VCaP (cell line): ENCODE measurements at regions not wholly inside any gene's neighbourhood (a gene's known extent, or its start where the extent isn't known, plus 50 kb on each side); places are given as distances from the start of the nearest gene placed in this dataset.
"Not testable (repeated sequence)": the region's sequence is repeated elsewhere in the genome, so short reads cannot be mapped to it uniquely, and the experiment has no call there.

Source experiments
- H3K27ac ChIP-seq: fragments of 450-650 bp; 2 replicates; pipeline ENCODE4 v1.5.1; 2017
- TF ChIP-seq, protein P1 (sequence below): fragments of 450-650 bp; conservative IDR thresholded peaks from 2 replicates; pipeline ENCODE4 v1.5.1; 2017; ENCODE audit warnings: mild to moderate bottlenecking, moderate library complexity

DNA sequence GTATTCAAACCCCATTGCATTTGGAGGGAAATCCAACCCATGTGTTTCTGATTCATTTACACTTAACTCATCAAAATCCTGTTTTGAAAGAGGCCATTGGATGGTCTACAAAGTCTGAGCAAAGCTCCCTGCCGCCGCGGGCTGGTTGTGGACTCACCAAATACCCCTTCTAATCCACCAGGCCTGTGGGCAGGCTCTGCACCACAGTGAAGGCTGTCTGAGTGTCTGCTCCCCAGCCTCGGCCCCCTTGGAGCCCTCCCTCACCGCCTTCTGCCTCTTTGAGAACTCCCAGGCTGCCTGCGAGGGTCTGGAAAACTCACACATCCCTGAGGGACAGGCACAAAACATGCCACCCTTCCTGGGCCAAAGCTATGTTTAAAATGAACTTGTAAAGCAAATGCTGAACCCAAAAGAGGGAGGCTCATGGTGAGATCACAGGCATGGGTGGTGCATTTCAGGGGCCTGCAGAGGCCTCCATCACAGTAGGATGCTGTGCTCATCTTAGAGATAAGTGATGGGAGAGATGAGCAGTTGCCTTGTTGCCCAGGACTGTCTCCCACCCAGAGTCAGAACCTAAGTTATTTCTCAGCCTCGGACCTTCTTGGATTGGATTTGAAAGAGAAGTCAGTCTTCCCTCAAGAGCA lies 225.0 kb downstream of the CYP26B1 start:
- TF ChIP-seq, protein P1, sequence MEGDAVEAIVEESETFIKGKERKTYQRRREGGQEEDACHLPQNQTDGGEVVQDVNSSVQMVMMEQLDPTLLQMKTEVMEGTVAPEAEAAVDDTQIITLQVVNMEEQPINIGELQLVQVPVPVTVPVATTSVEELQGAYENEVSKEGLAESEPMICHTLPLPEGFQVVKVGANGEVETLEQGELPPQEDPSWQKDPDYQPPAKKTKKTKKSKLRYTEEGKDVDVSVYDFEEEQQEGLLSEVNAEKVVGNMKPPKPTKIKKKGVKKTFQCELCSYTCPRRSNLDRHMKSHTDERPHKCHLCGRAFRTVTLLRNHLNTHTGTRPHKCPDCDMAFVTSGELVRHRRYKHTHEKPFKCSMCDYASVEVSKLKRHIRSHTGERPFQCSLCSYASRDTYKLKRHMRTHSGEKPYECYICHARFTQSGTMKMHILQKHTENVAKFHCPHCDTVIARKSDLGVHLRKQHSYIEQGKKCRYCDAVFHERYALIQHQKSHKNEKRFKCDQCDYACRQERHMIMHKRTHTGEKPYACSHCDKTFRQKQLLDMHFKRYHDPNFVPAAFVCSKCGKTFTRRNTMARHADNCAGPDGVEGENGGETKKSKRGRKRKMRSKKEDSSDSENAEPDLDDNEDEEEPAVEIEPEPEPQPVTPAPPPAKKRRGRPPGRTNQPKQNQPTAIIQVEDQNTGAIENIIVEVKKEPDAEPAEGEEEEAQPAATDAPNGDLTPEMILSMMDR: no peak
- H3K27ac ChIP-seq: no peak overlapping the region

DNA sequence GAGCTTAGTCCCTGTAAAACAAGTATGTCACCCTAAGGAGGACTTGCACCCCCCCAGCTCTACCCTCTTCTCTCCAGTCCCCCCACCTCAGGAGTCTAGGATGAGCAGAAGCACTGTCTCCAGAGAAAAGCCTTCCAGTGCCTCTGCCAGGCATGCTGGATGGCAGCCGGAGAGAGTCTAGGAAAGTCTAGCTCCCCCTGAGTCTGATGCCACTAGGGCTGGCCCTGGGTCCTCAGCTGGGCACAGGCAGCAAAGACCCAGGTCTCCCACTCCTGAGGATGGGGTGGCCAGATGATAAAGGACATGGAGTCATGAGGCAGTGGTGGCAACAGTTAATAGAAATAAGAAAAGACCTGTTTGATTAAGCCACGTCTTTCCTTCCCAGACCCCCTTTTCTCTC lies 225.6 kb downstream of the CYP26B1 start:
- TF ChIP-seq, protein P1: no peak
- no peak overlapping the region for H3K27ac ChIP-seq

DNA sequence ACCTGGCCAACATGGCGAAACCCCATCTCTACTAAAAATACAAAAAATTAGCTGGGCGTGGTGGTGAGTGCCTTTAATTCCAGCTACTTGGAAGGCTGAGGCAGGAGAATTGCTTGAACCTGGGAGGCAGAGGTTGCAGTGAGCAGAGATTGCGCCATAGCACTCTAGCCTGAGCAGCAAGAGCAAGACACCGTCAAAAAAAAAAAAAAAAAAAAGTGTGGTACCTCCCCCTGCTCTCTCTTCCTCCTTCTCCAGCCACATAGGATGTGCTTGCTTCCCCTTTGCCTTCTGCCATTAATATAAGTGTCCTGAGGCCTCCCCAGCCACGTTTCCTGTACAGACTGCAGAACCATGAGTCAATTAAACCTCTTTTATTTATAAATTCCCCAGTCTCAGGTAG lies 226.8 kb downstream of the CYP26B1 start:
- H3K27ac ChIP-seq: not testable (repeated sequence)

DNA sequence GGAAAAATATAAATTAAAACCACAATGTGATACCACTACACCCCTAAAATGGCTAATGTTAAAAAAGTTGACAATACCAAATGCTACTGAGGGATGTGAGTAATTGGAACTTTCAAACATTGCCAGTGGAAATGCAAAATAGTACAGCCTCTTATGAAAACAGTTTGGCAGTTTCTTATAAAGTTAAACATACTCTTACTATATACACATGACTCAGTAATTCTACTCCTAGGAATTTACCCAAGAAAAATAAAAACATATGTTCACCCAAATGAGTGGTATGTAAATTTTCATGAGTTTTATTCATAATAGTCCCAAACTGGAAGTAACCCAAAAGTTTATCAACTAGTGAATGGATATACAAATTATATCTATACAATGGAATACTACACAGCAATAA lies 228.0 kb downstream of the CYP26B1 start:
- H3K27ac ChIP-seq: no peak overlapping the region

DNA sequence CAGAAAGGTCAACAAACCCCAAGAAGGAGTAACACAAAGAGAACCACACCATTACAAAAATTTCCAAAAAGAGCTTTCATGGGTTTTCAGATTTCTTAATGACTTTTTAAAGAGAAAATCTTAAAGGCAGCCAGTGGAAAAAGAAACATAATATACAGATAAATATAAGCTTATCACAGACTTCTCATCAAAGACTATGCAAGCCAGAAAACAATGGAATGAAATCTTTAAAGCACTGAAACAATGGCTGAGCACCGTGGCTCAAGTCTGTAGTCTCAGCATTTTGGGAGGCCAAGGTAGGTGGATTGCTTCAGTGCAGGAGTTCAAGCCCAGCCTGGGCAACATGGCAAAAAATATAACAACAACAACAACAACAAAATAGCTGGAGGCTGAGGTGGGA lies 237.4 kb downstream of the CYP26B1 start:
- no peak overlapping the region for H3K27ac ChIP-seq
- TF ChIP-seq, protein P1: no peak

More for the DNA sequence above, 228.0 kb downstream of the CYP26B1 start:
- TF ChIP-seq, protein P1: no peak

DNA sequence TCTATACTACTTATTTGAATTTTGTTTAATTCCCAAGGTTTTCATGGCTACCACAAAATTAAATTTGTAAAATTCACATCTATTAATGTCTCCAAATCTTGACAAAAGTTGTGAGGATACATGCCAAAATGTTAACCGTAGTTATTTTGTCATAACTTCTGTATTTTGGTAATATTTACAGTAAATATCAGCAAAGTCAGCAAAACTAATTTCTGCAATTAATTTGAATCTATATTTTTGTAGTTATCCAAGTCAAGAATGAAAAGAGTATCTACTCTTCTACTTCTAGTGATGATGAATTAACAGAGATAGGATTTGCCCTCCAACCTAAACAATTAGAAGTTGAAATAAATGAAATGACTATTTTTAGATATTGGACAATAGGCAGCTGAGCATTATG lies 238.9 kb downstream of the CYP26B1 start:
- H3K27ac ChIP-seq: no peak overlapping the region
- TF ChIP-seq, protein P1: no peak

DNA sequence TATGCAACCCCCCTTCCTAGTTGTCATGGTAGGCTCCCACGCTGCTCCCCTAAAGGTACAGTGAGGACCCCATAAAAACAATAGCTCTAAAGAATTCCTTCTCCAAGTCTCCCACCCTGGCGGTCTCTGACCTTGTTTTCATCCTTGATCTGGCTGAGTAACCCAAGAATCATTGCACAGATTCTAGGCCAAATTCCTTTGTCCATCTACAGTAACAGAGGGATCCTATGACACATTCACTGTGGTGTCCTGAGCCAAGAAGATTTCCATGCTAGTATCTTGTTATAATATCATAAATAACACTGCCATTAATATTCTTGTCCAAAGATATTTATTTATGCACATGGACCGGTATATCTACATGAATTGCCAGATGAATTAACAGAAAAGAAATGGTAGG lies 240.2 kb downstream of the CYP26B1 start:
- TF ChIP-seq, protein P1: no peak
- no peak overlapping the region for H3K27ac ChIP-seq

DNA sequence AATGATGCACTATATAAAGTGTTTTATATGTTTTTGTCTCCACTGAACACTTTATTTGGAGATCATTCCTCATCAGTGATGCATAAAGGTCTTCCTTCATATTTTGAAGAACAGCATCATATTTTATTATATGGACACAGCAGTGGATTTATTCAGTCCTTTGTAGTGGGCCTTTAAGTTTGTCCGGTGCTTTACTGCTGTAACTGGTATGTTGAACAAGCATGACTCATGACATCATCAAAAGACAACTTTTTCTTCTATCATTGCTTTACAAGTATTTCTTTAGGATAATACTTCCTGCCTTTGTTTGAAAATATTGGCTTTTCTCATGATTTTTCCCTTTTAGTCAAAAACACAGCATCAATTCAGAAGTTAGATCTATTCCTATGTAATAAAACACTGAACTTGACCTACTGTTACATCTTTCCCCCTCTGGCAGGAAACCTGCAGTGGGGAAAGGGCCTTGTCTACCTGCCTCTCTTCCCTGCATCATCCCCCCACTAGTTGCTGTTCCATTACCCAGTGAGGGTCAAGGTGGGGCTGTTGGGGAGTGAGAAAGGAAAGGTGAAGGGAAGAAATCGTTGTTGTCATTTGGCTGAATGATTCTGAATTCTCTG lies 241.2 kb downstream of the CYP26B1 start:
- H3K27ac ChIP-seq: no peak overlapping the region
- TF ChIP-seq, protein P1: no peak
